MM.1S (cell line): ENCODE measurements at regions not wholly inside any gene's neighbourhood (a gene's known extent, or its start where the extent isn't known, plus 50 kb on each side); places are given as distances from the start of the nearest gene placed in this dataset.

ENCODE experiments used
- DNase-seq: peaks from one replicate; pipeline ENCODE4 v3.0.0-alpha.2; 2015
- H2AFZ ChIP-seq: fragments of 300-600 bp; sonication (generic); 2 replicates; pipeline ENCODE4 v1.6.0; 2016; ENCODE audit warnings: antibody characterized with exemption, low read length
- H3F3A ChIP-seq: fragments of 300-600 bp; sonication (generic); 2 replicates; pipeline ENCODE4 v1.6.1; 2016; ENCODE audit warnings: mild to moderate bottlenecking, antibody characterized with exemption, low read length, moderate library complexity, mixed read lengths; ENCODE audit not compliant: insufficient read depth
- H3K27ac ChIP-seq: fragments of 300-600 bp; sonication (generic); 2 replicates; pipeline ENCODE4 v1.5.1; 2016; ENCODE audit warnings: mild to moderate bottlenecking, low read length
- H3K27me3 ChIP-seq: fragments of 300-600 bp; sonication (generic); replicated peaks from 2 replicates; pipeline ENCODE4 v1.6.0; 2016; ENCODE audit warnings: low read length; ENCODE audit not compliant: insufficient read depth
- H3K36me3 ChIP-seq: fragments of 300-600 bp; sonication (generic); replicated peaks from 2 replicates; pipeline ENCODE4 v1.6.1; 2016; ENCODE audit warnings: mild to moderate bottlenecking, low read length, mixed read lengths; ENCODE audit not compliant: insufficient read depth
- H3K4me1 ChIP-seq: fragments of 300-600 bp; sonication (generic); 2 replicates; pipeline ENCODE4 v1.6.1; 2016; ENCODE audit warnings: low read length, mixed read lengths
- H3K4me2 ChIP-seq: fragments of 300-600 bp; sonication (generic); 2 replicates; pipeline ENCODE4 v1.6.0; 2016; ENCODE audit warnings: low read depth, low read length
- H3K4me3 ChIP-seq: fragments of 300-600 bp; sonication (generic); 2 replicates; pipeline ENCODE4 v1.5.1; 2016; ENCODE audit warnings: low read length, mixed read lengths
- H3K79me2 ChIP-seq: fragments of 300-600 bp; sonication (generic); 2 replicates; pipeline ENCODE4 v1.6.1; 2016; ENCODE audit warnings: mixed run types, low read length, mixed read lengths
- H3K9ac ChIP-seq: fragments of 300-600 bp; sonication (generic); 2 replicates; pipeline ENCODE4 v1.6.1; 2016; ENCODE audit warnings: low read length, mixed read lengths
- H3K9me2 ChIP-seq: fragments of 300-600 bp; sonication (generic); replicated peaks from 2 replicates; pipeline ENCODE4 v1.6.1; 2016; ENCODE audit warnings: mild to moderate bottlenecking, low read length, mixed read lengths; ENCODE audit not compliant: insufficient read depth
- H3K9me3 ChIP-seq: fragments of 300-600 bp; sonication (generic); replicated peaks from 2 replicates; pipeline ENCODE4 v1.6.1; 2016; ENCODE audit warnings: mild to moderate bottlenecking, low read length, mixed read lengths; ENCODE audit not compliant: insufficient read depth
- H4K20me1 ChIP-seq: fragments of 300-600 bp; sonication (generic); 2 replicates; pipeline ENCODE4 v1.6.1; 2016; ENCODE audit warnings: mild to moderate bottlenecking, low read length, moderate library complexity, mixed read lengths; ENCODE audit not compliant: insufficient read depth
- CTCF ChIP-seq: fragments of 300-600 bp; sonication (generic); IDR thresholded peaks from 2 replicates; pipeline ENCODE4 v1.5.1; 2016; ENCODE audit warnings: antibody characterized with exemption, low read length, mixed read lengths
- EZH2 ChIP-seq: fragments of 300-600 bp; sonication (generic); optimal IDR thresholded peaks from 2 replicates; pipeline ENCODE3; 2017; ENCODE audit warnings: low read depth, mild to moderate bottlenecking, antibody characterized with exemption, low read length, mixed read lengths
- EZH2phosphoT487 ChIP-seq: fragments of 300-600 bp; sonication (generic); IDR thresholded peaks from 2 replicates; pipeline ENCODE4 v1.6.1; 2018; ENCODE audit warnings: antibody characterized with exemption, low read length

GRCh38 chr3:4065085-4065484 is 238.1 kb upstream of the SETMAR start:
- no peaks in the 10 kb centered on the region for H3K27me3 ChIP-seq
- no peak overlapping the region for H2AFZ ChIP-seq
- no peaks in the 10 kb centered on the region for H3K9me2 ChIP-seq
- no peak overlapping the region for H3K4me3 ChIP-seq
- no peak for TF ChIP-seq EZH2
- H3K9ac ChIP-seq: no peak overlapping the region
- H3F3A ChIP-seq: no peaks in the 10 kb centered on the region
- DNase-seq: no peak
- no peaks in the 10 kb centered on the region for H3K79me2 ChIP-seq
- H3K36me3 ChIP-seq: no peaks in the 10 kb centered on the region
- H3K9me3 ChIP-seq: no peaks in the 10 kb centered on the region
- no peaks in the 10 kb centered on the region for H3K4me1 ChIP-seq
- no peak overlapping the region for H3K27ac ChIP-seq
- no peak overlapping the region for H3K4me2 ChIP-seq
- no peaks in the 10 kb centered on the region for H4K20me1 ChIP-seq

- Histone ChIP-seq H3K27ac (no peak overlapping the region), H3F3A (no peaks in the 10 kb centered on the region), H3K9me3 (no peaks in the 10 kb centered on the region), H3K4me3 (no peak overlapping the region), H3K9ac (no peak overlapping the region), H3K27me3 (no peaks in the 10 kb centered on the region), H3K4me1 (no peaks in the 10 kb centered on the region), H2AFZ (no peak overlapping the region), H3K36me3 (no peaks in the 10 kb centered on the region), H3K9me2 (no peaks in the 10 kb centered on the region), H3K4me2 (no peak overlapping the region), H4K20me1 (no peaks in the 10 kb centered on the region), H3K79me2 (no peaks in the 10 kb centered on the region)
- no peak for TF ChIP-seq EZH2
- TF ChIP-seq EZH2phosphoT487: no peak
- TF ChIP-seq CTCF: no peak
- DNase-seq: no peak
Observed at GRCh38 chr3:4065554-4065953, 237.6 kb upstream of the SETMAR start.

- H3K27me3 ChIP-seq: no peaks in the 10 kb centered on the region
- no peaks in the 10 kb centered on the region for H4K20me1 ChIP-seq
- no peaks in the 10 kb centered on the region for H3K4me1 ChIP-seq
- H3K27ac ChIP-seq: no peak overlapping the region
- no peak overlapping the region for H3K4me2 ChIP-seq
- no peak overlapping the region for H3K9ac ChIP-seq
- TF ChIP-seq CTCF (no peak), EZH2phosphoT487 (no peak), EZH2 (no peak)
- no peaks in the 10 kb centered on the region for H3K79me2 ChIP-seq
- no peaks in the 10 kb centered on the region for H3F3A ChIP-seq
- H3K4me3 ChIP-seq: no peak overlapping the region
- H3K9me3 ChIP-seq: no peaks in the 10 kb centered on the region
- no peaks in the 10 kb centered on the region for H3K9me2 ChIP-seq
- H3K36me3 ChIP-seq: no peaks in the 10 kb centered on the region
- H2AFZ ChIP-seq: no peak overlapping the region
- no peak for DNase-seq
Observed at GRCh38 chr3:4067893-4068292, 235.3 kb upstream of the SETMAR start.

GRCh38 chr3:4069796-4070195 is 233.4 kb upstream of the SETMAR start:
- Histone ChIP-seq H3K36me3 (no peaks in the 10 kb centered on the region), H4K20me1 (no peaks in the 10 kb centered on the region), H3K4me2 (no peak overlapping the region), H3K9me2 (no peaks in the 10 kb centered on the region), H3K27ac (no peak overlapping the region), H3F3A (no peaks in the 10 kb centered on the region), H3K9me3 (no peaks in the 10 kb centered on the region), H3K4me1 (no peaks in the 10 kb centered on the region), H3K79me2 (no peaks in the 10 kb centered on the region), H3K27me3 (no peaks in the 10 kb centered on the region), H3K9ac (no peak overlapping the region), H2AFZ (no peak overlapping the region), H3K4me3 (no peak overlapping the region)
- TF ChIP-seq EZH2phosphoT487: no peak
- TF ChIP-seq CTCF: no peak
- no peak for TF ChIP-seq EZH2
- no peak for DNase-seq
